HCT116 (cell line): ENCODE measurements at regions not wholly inside any gene's neighbourhood (a gene's known extent, or its start where the extent isn't known, plus 50 kb on each side); places are given as distances from the start of the nearest gene placed in this dataset.

Experiments used
- ATAC-seq: fragments of 200-7000 bp; cut with Tn5 transposase; 2 replicates; pipeline ENCODE4 v1.9.1; 2020; ENCODE audit warnings: mild to moderate bottlenecking, moderate library complexity
- BruUV-seq: library from RNA; stranded (reverse); fragments of 400-500 nt; replicated peaks from 2 replicates; lab custom pipeline; 2021; lab: Mats Ljungman, UMichigan
- CTCF ChIA-PET: fragments of 300-600 bp; sonication (Branson Sonifier 250); formaldehyde crosslinking; loops from one replicate; lab custom pipeline; 2021; ENCODE audit warnings: antibody characterized with exemption; lab: Charles Lee
- POLR2A ChIA-PET: fragments of 300-600, 350-600 bp; sonication (Branson Sonifier 250); formaldehyde crosslinking; loops from one replicate; lab custom pipeline; 2021; ENCODE audit warnings: antibody characterized with exemption; lab: Charles Lee
- RAD21 ChIA-PET, 2 experiments: fragments of 300-600 bp; sonication (Branson Sonifier 250); formaldehyde crosslinking; loops; one replicate each; lab custom pipeline; 2023; ENCODE audit warnings: low total read pairs in 2 of 2; ENCODE audit not compliant: uncharacterized antibody in 2 of 2, unreplicated experiment in 2 of 2, low non-redundant PET in 1 of 2; lab: Charles Lee
- DNase-seq: peaks from one replicate; pipeline ENCODE4 v3.0.0-alpha.2; 2010; ENCODE audit warnings: low read depth, low spot score
- H2AFZ ChIP-seq: fragments of 200-600 bp; shearing (Covaris generic), sonication (generic); 2 replicates; pipeline ENCODE4 v1.6.1; 2017; ENCODE audit warnings: low read depth, mixed run types, mixed read lengths, antibody characterized with exemption, low read length; ENCODE audit not compliant: poor library complexity, severe bottlenecking
- H3K27ac ChIP-seq: 2 replicates; pipeline ENCODE4 v1.5.1; 2012; ENCODE audit warnings: low read depth, low read length
- H3K27me3 ChIP-seq: fragments of 200-600 bp; sonication (generic); 2 replicates; pipeline ENCODE4 v1.6.1; 2016; ENCODE audit warnings: mixed run types, low read length, mixed read lengths; ENCODE audit not compliant: insufficient read depth
- H3K36me3 ChIP-seq, 2 experiments: fragments of 200-500 bp in 1 of 2; fragments of 200-600 bp in 1 of 2; sonication (Bioruptor generic) in 1 of 2; sonication (generic) in 1 of 2; 2 replicates each; pipeline versions ENCODE4 v1.5.1 to v1.6.1; 2014 to 2016; ENCODE audit warnings: low read length in 2 of 2, inconsistent platforms in 1 of 2, mixed read lengths in 1 of 2, mixed run types in 1 of 2; ENCODE audit not compliant: insufficient read depth in 2 of 2, control insufficient read depth in 1 of 2
- H3K4me1 ChIP-seq, 2 experiments: fragments of 200-600 bp in 1 of 2; sonication (generic) in 1 of 2; 2 replicates each; pipeline versions ENCODE4 v1.5.1 to v1.6.1; 2012 to 2017; ENCODE audit warnings: low read length in 2 of 2, inconsistent platforms in 1 of 2, mild to moderate bottlenecking in 1 of 2, mixed read lengths in 1 of 2, mixed run types in 1 of 2, moderate library complexity in 1 of 2; ENCODE audit not compliant: insufficient read depth in 2 of 2, control insufficient read depth in 1 of 2
- H3K4me2 ChIP-seq: fragments of 200-600 bp; sonication (generic); 2 replicates; pipeline ENCODE4 v1.6.1; 2017; ENCODE audit warnings: mixed run types, low read length, mixed read lengths
- H3K4me3 ChIP-seq, 2 experiments: fragments of 200-600 bp in 1 of 2; sonication (generic) in 1 of 2; replicated peaks in 1 of 2; 2 replicates each; pipeline ENCODE4 v1.5.1; 2011 to 2016; ENCODE audit warnings: low read length in 2 of 2, control low read depth in 1 of 2, low read depth in 1 of 2, mild to moderate bottlenecking in 1 of 2, mixed read lengths in 1 of 2, mixed run types in 1 of 2
- H3K79me2 ChIP-seq: fragments of 200-600 bp; sonication (generic); 2 replicates; pipeline ENCODE4 v1.6.1; 2017; ENCODE audit warnings: mild to moderate bottlenecking, mixed run types, low read length, moderate library complexity, mixed read lengths; ENCODE audit not compliant: insufficient read depth
- H3K9ac ChIP-seq: fragments of 200-600 bp; sonication (generic); 2 replicates; pipeline ENCODE4 v1.6.1; 2016; ENCODE audit warnings: low read length, mixed read lengths
- H3K9me2 ChIP-seq: fragments of 200-600 bp; sonication (generic), shearing (Covaris generic); 2 replicates; pipeline ENCODE4 v1.6.1; 2017; ENCODE audit warnings: mixed run types, mild to moderate bottlenecking, moderate library complexity; ENCODE audit not compliant: insufficient read depth
- H3K9me3 ChIP-seq, 2 experiments: fragments of 200-500 bp in 1 of 2; fragments of 200-600 bp in 1 of 2; sonication (Bioruptor generic) in 1 of 2; sonication (generic) in 1 of 2; 2 replicates each; pipeline ENCODE4 v1.6.1; 2014 to 2017; ENCODE audit warnings: low read length in 2 of 2, mixed read lengths in 2 of 2, inconsistent platforms in 1 of 2, low read depth in 1 of 2, mild to moderate bottlenecking in 1 of 2, mixed run types in 1 of 2, moderate library complexity in 1 of 2; ENCODE audit not compliant: control insufficient read depth in 1 of 2, insufficient read depth in 1 of 2
- H4K20me1 ChIP-seq: fragments of 200-600 bp; sonication (generic), shearing (Covaris generic); 2 replicates; pipeline ENCODE4 v1.6.1; 2017; ENCODE audit warnings: mixed run types, mild to moderate bottlenecking, moderate library complexity; ENCODE audit not compliant: insufficient read depth
- CBX3 ChIP-seq: IDR thresholded peaks from 2 replicates; pipeline ENCODE4 v1.6.1; 2012; ENCODE audit warnings: low read depth
- EGR1 ChIP-seq: IDR thresholded peaks from 2 replicates; pipeline ENCODE4 v1.6.1; 2012; ENCODE audit warnings: low read depth
- ELF1 ChIP-seq: IDR thresholded peaks from 2 replicates; pipeline ENCODE4 v1.6.1; 2012; ENCODE audit warnings: low read depth, borderline replicate concordance
- EZH2phosphoT487 ChIP-seq: fragments of 200-600 bp; IDR thresholded peaks from 2 replicates; pipeline ENCODE4 v1.6.1; 2018; ENCODE audit warnings: antibody characterized with exemption, borderline replicate concordance
- JUND ChIP-seq: IDR thresholded peaks from 2 replicates; pipeline ENCODE4 v1.6.1; 2012
- RAD21 ChIP-seq: IDR thresholded peaks from 2 replicates; pipeline ENCODE4 v1.6.1; 2012; ENCODE audit warnings: low read depth, mild to moderate bottlenecking
- SIN3A ChIP-seq: IDR thresholded peaks from 2 replicates; pipeline ENCODE4 v1.6.1; 2012; ENCODE audit warnings: low read depth
- TCF7L2 ChIP-seq: IDR thresholded peaks from 2 replicates; pipeline ENCODE4 v1.7.0; 2011; ENCODE audit warnings: borderline replicate concordance, inconsistent platforms; ENCODE audit not compliant: insufficient read depth, insufficient read length; ENCODE audit errors: extremely low read depth
- intact Hi-C: fragments of 100-400 bp; cut with micrococcal nuclease; formaldehyde crosslinking; loops from 2 replicates; pipeline ENCODE4 v1.10.0; 2022
- TF ChIP-seq, protein P1 (sequence below), 3 experiments: fragments of 200-600 bp in 1 of 3; sonication (generic) in 1 of 3; IDR thresholded peaks in 2 of 3; conservative IDR thresholded peaks in 1 of 3; 2 replicates each; pipeline ENCODE4 v1.5.1; 2012 to 2017; ENCODE audit warnings: low read depth in 2 of 3, low read length in 2 of 3, antibody characterized with exemption in 1 of 3, borderline replicate concordance in 1 of 3, control low read depth in 1 of 3, mild to moderate bottlenecking in 1 of 3, mixed read lengths in 1 of 3, mixed run types in 1 of 3, moderate library complexity in 1 of 3; ENCODE audit not compliant: insufficient read depth in 1 of 3
- TF ChIP-seq, protein P2 (sequence below): IDR thresholded peaks from 2 replicates; pipeline ENCODE4 v1.6.1; 2012

DNA sequence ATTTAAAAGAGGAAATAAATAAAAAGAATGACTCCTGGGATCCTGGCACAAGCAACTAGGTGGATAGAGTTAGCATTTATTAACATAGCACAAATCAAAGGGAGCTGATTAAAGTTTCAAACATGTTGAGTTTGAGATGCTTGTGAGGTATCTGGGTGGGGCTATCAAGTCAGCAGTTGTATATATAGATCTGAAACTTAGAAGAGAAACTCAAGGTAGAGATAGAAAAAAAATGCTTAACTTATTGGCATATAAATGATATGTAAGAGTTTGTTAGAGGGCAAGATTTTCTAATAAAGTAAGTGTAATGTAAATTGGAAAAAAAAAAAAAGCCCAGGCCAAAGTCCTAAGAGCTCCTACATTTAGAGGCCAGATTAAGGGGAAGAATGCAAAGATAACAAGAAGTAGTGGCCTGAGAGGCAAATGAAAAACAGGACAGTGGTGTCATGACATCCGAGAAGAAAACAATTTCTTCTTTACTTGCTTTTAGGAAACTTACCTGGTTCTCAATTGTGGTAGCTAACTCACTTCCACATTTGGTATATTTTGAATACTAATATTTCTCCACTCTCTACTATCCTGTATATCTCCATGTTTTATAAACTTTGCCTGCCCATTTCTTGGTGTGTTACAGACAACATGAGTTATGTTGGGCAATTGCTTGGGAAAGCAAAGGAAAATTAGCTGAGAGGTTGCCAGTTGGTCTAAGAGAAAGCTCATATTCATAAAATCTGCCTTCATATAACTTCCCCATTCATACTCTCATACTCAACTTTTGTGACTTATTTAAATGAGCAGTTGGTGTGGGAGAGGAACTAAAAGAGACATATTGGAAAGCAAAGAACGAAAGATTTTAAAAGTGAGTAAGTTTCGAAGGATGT lies 169.2 kb downstream of the PARM1 start:
- Histone ChIP-seq H3K4me1 (no peaks in the 10 kb centered on the region), H3K36me3 (no peaks in the 10 kb centered on the region), H3K9me2 (no peaks in the 10 kb centered on the region), H3K9ac (no peak overlapping the region), H3K4me2 (no peak overlapping the region), H3K27me3 (no peaks in the 10 kb centered on the region), H3K9me3 (no peaks in the 10 kb centered on the region), H3K27ac (no peak overlapping the region), H3K4me3 (no peak overlapping the region), H4K20me1 (no peaks in the 10 kb centered on the region), H3K79me2 (no peaks in the 10 kb centered on the region), H2AFZ (no peak overlapping the region)
- ChIA-PET POLR2A (no interaction called here), RAD21 (no interaction called here), CTCF (no interaction called here)
- intact Hi-C loops: no loop called here
- ATAC-seq (no peak), DNase-seq (no peak)
- no TSS peak for BruUV-seq
- TF ChIP-seq, protein P1, sequence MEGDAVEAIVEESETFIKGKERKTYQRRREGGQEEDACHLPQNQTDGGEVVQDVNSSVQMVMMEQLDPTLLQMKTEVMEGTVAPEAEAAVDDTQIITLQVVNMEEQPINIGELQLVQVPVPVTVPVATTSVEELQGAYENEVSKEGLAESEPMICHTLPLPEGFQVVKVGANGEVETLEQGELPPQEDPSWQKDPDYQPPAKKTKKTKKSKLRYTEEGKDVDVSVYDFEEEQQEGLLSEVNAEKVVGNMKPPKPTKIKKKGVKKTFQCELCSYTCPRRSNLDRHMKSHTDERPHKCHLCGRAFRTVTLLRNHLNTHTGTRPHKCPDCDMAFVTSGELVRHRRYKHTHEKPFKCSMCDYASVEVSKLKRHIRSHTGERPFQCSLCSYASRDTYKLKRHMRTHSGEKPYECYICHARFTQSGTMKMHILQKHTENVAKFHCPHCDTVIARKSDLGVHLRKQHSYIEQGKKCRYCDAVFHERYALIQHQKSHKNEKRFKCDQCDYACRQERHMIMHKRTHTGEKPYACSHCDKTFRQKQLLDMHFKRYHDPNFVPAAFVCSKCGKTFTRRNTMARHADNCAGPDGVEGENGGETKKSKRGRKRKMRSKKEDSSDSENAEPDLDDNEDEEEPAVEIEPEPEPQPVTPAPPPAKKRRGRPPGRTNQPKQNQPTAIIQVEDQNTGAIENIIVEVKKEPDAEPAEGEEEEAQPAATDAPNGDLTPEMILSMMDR (IDR thresholded peaks at IDR 0.05 in 2 of 3, conservative IDR thresholded peaks at IDR 0.05 in 1 of 3; ENCODE audit: borderline replicate concordance in 1 of 3, insufficient read depth in 1 of 3, low read depth in 2 of 3, low read length in 2 of 3): no peak
- TF ChIP-seq JUND: no peak
- no peak for TF ChIP-seq TCF7L2
- no peak for TF ChIP-seq RAD21
- TF ChIP-seq, protein P2, sequence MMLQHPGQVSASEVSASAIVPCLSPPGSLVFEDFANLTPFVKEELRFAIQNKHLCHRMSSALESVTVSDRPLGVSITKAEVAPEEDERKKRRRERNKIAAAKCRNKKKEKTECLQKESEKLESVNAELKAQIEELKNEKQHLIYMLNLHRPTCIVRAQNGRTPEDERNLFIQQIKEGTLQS: no peak
- no peak for TF ChIP-seq ELF1
- TF ChIP-seq CBX3: no peak
- TF ChIP-seq SIN3A: no peak
- TF ChIP-seq EZH2phosphoT487: no peak
- TF ChIP-seq EGR1: no peak
